ENCODE measurements at regions not wholly inside any gene's neighbourhood (a gene's known extent, or its start where the extent isn't known, plus 50 kb on each side); places are given as distances from the start of the nearest gene placed in this dataset.
"Not testable (repeated sequence)": the region's sequence is repeated elsewhere in the genome, so short reads cannot be mapped to it uniquely, and the experiment has no call there.

DNA sequence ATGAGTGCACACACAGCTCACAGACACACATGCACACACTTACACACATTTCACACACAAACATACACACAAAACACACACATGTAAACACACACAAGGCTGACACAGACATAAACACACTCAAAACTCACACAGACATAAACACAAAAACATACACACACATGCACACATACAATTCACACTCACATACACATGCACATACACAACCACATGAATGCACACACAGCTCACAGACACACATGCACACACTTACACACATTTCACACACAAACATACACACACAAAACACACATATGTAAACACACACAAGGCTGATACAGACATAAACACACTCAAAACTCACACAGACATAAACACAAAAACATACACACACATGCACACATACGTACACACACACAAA is 455.0 kb downstream of the SOX11 start:
- TF ChIP-seq, protein P1, sequence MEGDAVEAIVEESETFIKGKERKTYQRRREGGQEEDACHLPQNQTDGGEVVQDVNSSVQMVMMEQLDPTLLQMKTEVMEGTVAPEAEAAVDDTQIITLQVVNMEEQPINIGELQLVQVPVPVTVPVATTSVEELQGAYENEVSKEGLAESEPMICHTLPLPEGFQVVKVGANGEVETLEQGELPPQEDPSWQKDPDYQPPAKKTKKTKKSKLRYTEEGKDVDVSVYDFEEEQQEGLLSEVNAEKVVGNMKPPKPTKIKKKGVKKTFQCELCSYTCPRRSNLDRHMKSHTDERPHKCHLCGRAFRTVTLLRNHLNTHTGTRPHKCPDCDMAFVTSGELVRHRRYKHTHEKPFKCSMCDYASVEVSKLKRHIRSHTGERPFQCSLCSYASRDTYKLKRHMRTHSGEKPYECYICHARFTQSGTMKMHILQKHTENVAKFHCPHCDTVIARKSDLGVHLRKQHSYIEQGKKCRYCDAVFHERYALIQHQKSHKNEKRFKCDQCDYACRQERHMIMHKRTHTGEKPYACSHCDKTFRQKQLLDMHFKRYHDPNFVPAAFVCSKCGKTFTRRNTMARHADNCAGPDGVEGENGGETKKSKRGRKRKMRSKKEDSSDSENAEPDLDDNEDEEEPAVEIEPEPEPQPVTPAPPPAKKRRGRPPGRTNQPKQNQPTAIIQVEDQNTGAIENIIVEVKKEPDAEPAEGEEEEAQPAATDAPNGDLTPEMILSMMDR (IDR thresholded peaks at IDR 0.05; ENCODE audit: poor library complexity, severe bottlenecking) = not testable (repeated sequence)
- not testable (repeated sequence) for TF ChIP-seq RAD21 (conservative IDR thresholded peaks at IDR 0.05); EZH2 (IDR thresholded peaks at IDR 0.05; ENCODE audit: borderline replicate concordance, insufficient read depth, low read length, poor library complexity, severe bottlenecking); POLR2AphosphoS5 (IDR thresholded peaks at IDR 0.05); TAF1 (IDR thresholded peaks at IDR 0.05; ENCODE audit: low read depth); EP300 (conservative IDR thresholded peaks at IDR 0.05; ENCODE audit: poor library complexity, severe bottlenecking)
- TF ChIP-seq, protein P2, sequence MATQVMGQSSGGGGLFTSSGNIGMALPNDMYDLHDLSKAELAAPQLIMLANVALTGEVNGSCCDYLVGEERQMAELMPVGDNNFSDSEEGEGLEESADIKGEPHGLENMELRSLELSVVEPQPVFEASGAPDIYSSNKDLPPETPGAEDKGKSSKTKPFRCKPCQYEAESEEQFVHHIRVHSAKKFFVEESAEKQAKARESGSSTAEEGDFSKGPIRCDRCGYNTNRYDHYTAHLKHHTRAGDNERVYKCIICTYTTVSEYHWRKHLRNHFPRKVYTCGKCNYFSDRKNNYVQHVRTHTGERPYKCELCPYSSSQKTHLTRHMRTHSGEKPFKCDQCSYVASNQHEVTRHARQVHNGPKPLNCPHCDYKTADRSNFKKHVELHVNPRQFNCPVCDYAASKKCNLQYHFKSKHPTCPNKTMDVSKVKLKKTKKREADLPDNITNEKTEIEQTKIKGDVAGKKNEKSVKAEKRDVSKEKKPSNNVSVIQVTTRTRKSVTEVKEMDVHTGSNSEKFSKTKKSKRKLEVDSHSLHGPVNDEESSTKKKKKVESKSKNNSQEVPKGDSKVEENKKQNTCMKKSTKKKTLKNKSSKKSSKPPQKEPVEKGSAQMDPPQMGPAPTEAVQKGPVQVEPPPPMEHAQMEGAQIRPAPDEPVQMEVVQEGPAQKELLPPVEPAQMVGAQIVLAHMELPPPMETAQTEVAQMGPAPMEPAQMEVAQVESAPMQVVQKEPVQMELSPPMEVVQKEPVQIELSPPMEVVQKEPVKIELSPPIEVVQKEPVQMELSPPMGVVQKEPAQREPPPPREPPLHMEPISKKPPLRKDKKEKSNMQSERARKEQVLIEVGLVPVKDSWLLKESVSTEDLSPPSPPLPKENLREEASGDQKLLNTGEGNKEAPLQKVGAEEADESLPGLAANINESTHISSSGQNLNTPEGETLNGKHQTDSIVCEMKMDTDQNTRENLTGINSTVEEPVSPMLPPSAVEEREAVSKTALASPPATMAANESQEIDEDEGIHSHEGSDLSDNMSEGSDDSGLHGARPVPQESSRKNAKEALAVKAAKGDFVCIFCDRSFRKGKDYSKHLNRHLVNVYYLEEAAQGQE (IDR thresholded peaks at IDR 0.05; ENCODE audit: borderline replicate concordance) = not testable (repeated sequence)

Measured in neural cell (in vitro differentiated cells).